ENCODE measurements at regions not wholly inside any gene's neighbourhood (a gene's known extent, or its start where the extent isn't known, plus 50 kb on each side); places are given as distances from the start of the nearest gene placed in this dataset.
"Not testable (repeated sequence)": the region's sequence is repeated elsewhere in the genome, so short reads cannot be mapped to it uniquely, and the experiment has no call there.

DNA sequence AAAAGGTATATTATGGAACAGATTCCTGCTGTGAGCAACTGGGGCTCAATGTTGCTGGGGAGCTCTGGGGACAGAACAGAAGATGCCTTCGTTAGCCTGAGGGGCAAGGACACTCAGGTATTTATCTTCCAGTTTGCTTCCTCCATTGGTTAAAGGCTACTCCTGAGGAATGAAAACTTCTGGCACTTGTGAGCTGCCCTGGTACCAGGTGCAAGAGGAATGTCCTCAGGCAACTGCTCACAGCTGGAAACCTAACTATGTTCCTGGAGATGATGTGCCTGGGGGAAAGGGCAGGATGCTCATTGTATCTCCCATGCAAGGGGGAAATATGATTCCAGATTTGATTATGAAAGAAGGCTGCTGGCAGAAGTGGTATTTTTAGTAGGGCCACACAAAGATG, 54.0 kb upstream of the BBX start:
- no peak for DNase-seq (ENCODE audit: low read depth)

DNA sequence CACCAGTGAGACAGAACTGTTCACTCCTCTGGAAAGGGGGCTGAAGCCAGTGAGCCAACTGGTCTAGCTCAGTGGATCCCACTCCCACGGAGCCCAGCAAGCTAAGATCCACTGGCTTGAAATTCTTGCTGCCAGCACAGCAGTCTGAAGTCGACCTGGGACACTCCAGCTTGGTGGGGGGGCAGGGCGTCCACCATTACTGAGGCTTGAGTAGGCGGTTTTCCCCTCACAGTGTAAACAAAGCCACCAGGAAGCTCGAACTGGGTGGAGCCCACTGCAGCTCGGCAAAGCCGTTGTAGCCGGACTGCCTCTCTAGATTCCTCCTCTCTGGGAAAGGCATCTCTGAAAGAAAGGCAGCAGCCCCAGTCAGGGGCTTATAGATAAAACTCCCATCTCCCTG, 52.3 kb upstream of the BBX start:
- DNase-seq (ENCODE audit: low read depth), result not testable (repeated sequence)

Data from CMK (cell line).